ENCODE measurements at regions not wholly inside any gene's neighbourhood (a gene's known extent, or its start where the extent isn't known, plus 50 kb on each side); places are given as distances from the start of the nearest gene placed in this dataset.

DNA sequence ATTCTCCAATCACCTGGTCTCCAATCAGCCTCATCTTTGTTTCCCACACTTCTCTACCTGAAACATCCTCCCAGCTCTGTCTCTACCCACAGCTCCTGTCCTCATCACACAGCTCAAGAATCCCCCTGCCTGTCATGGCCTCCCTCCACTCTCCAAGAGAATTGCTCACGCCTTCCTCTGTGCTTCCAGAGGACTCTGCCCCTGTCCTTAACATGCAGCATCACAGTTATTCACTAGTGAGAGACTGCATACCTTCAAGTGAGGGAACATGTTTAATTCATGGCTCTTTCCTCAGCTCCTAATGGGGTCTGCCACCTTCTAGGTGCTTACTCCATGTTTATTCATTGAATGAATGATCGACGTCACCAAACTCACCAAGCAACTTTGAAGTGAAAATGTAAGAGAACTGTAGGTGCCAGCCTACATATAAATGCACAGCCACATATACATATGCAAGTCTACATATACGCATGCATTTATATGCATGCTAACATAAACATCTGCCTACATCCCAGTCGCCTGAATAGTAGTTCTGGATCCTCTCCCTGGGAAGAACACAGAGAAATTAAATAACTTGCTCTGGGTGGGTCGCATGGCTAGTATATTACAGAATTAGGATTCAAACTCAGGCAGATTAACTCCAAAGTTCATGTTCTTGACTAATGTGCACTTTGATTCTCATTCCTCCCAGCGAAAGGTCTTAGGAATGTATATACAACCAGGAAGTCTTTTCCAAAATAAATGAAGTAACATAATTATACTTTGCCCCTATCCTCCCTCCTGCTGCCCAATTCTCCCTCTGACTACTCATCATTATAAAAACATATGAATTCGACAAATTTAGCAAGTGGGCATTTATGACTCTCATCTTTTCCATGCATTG lies 295.6 kb downstream of the MAFB start:
- TF ChIP-seq, protein P1, sequence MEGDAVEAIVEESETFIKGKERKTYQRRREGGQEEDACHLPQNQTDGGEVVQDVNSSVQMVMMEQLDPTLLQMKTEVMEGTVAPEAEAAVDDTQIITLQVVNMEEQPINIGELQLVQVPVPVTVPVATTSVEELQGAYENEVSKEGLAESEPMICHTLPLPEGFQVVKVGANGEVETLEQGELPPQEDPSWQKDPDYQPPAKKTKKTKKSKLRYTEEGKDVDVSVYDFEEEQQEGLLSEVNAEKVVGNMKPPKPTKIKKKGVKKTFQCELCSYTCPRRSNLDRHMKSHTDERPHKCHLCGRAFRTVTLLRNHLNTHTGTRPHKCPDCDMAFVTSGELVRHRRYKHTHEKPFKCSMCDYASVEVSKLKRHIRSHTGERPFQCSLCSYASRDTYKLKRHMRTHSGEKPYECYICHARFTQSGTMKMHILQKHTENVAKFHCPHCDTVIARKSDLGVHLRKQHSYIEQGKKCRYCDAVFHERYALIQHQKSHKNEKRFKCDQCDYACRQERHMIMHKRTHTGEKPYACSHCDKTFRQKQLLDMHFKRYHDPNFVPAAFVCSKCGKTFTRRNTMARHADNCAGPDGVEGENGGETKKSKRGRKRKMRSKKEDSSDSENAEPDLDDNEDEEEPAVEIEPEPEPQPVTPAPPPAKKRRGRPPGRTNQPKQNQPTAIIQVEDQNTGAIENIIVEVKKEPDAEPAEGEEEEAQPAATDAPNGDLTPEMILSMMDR (IDR thresholded peaks at IDR 0.05; ENCODE audit: insufficient read depth, missing control alignments), result no peak
- DNase-seq (ENCODE audit: insufficient read length, low spot score) (no peak), FAIRE-seq (no peak)

DNA sequence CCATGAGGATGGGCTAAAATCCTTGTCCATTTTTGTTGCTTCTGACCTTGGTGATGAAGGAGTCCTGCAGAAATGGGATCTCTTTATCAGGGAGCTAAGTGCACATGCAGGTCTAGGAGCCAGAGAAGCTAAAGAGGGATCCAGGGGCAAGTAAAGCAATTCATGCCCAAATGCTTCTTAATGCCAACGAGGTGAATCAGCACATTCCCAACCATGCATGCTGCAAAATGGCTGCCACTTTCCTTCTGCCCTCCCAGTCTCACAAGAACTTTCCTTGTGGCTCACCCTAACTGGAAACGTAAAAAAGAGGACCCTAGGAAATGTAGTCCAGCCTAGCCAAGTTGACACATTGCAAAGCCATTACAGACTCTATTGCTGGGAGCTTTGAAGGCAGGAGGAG lies 298.4 kb downstream of the MAFB start:
- DNase-seq (ENCODE audit: insufficient read length, low spot score) (no peak), FAIRE-seq (no peak)
- TF ChIP-seq, protein P1 (IDR thresholded peaks at IDR 0.05; ENCODE audit: insufficient read depth, missing control alignments), result no peak

DNA sequence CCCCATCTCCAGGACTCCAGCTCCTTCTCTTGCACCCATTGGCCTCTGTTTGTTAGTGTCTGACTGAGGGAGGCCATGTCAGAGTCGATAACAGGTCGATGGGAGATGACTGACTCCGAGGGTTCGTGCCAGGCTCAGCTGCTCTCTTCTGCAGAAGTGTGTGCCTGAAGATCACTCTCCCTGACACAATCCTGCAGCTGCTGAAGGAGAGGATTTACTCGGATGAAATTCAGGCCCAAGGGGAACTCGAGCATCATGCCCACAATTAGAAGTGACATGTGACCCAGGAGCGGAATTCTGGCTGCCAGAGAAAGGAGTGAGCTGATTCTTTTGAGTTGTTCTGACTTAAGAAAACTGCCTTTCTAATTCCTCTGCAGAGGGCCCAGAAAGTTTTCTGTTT lies 318.2 kb downstream of the MAFB start:
- TF ChIP-seq, protein P1 (IDR thresholded peaks at IDR 0.05; ENCODE audit: insufficient read depth, missing control alignments), result no peak
- DNase-seq (ENCODE audit: insufficient read length, low spot score) (no peak), FAIRE-seq (no peak)

DNA sequence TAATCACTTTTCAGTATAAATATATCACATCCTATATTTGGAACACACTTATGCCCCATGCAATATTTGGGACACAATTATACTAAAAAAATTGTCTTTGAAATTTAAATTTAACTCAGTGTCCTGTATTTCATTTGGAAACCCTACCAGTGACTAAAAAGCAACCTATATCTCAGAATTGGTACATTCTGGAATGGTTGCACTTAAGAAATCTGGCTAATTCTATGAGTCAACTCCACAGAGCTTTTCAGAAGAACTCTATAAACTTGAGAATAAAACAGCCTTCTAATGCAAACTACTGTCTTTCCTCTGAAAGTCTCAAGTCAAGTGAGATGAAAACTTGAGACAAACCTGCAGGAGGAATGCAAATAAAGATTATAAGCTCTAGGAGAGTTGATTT lies 320.2 kb downstream of the MAFB start:
- TF ChIP-seq, protein P1 (IDR thresholded peaks at IDR 0.05; ENCODE audit: insufficient read depth, missing control alignments), result no peak
- FAIRE-seq, result no peak
- DNase-seq (ENCODE audit: insufficient read length, low spot score), result no peak

DNA sequence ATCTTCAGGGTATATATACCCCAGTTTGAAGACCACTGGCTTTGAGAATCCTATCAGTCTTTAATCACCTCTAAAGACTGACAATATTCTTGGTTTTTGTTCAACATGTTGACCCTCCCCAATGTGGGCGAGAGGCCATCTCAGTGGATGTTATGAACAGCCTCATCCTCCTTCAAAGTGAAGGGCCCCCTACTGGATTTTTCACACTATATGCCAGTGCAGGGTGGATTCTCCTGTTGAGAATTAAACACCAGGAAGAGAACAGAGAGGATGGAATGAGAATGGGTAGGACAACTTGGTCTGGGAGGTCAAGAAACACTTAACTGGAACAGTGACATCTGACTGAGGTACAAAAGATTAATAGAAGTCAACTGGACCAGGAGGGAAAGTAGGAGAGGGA lies 327.1 kb downstream of the MAFB start:
- DNase-seq (ENCODE audit: insufficient read length, low spot score) (no peak), FAIRE-seq (no peak)
- TF ChIP-seq, protein P1 (IDR thresholded peaks at IDR 0.05; ENCODE audit: insufficient read depth, missing control alignments), result no peak

DNA sequence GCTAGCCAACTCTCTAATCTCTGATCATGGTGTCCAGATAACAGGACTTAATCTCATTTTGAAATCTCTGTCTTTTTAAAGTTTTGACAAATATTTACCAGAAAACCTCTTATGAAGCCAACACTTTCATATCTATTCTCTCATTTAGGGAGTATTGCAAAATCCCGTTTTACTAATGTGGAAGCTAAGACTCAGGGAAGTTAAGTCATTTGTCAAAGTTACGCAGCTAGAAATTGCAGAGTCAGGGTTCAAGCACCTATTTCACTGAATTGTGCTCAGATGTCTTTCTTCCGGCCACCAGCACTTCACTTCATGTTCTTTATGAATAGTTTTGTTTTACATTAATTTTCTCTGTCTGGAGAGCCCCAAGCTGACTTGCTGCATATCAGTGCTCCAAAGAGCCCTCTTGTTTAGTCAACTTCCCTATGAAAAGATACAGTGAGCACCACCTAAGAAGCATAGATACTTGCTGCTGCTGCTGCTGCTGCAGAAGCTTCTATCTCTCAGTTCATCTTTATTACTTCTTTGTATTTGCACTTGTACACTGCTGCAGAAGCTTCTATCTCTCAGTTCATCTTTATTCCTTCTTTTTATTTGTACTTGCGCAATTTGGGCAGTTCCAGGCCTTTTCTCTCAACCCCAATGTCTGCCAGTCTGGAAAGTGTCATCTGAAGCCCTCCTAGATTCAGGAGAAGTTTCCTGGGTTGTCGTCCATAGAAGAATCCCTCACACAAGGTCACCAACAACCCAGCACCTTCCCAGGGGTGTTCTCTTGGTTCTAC lies 329.7 kb downstream of the MAFB start:
- FAIRE-seq (no peak), DNase-seq (ENCODE audit: insufficient read length, low spot score) (no peak)
- TF ChIP-seq, protein P1 (IDR thresholded peaks at IDR 0.05; ENCODE audit: insufficient read depth, missing control alignments), result no peak

Measured in D721Med (cell line).